ENCODE measurements at regions not wholly inside any gene's neighbourhood (a gene's known extent, or its start where the extent isn't known, plus 50 kb on each side); places are given as distances from the start of the nearest gene placed in this dataset.

DNA sequence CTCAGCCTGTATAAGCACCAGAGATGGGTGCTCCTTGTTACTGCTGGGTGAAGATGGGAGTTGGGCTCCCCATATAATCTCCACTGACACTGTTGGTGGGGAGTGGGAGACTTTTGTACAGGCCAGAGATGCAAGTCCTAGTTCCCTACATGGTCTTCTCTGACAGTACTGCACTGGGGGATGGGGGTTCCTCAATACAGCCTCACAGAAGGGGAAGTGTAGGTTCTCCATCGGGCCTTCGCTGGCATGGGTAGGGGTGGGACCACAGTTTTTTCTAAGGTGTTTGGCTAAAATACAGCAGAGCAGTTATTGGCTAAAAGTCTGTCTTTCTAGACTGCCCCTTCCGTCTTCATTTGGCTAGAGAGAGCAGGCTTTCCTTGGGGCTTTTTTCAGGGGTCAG is 167.2 kb upstream of the SERP2 start:
- no peak overlapping the region for H3K4me3 ChIP-seq (ENCODE audit: low read depth, low read length)
- TF ChIP-seq, protein P1, sequence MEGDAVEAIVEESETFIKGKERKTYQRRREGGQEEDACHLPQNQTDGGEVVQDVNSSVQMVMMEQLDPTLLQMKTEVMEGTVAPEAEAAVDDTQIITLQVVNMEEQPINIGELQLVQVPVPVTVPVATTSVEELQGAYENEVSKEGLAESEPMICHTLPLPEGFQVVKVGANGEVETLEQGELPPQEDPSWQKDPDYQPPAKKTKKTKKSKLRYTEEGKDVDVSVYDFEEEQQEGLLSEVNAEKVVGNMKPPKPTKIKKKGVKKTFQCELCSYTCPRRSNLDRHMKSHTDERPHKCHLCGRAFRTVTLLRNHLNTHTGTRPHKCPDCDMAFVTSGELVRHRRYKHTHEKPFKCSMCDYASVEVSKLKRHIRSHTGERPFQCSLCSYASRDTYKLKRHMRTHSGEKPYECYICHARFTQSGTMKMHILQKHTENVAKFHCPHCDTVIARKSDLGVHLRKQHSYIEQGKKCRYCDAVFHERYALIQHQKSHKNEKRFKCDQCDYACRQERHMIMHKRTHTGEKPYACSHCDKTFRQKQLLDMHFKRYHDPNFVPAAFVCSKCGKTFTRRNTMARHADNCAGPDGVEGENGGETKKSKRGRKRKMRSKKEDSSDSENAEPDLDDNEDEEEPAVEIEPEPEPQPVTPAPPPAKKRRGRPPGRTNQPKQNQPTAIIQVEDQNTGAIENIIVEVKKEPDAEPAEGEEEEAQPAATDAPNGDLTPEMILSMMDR (IDR thresholded peaks at IDR 0.05; ENCODE audit: insufficient read depth, low read length, missing control alignments), result no peak
- CTCF ChIA-PET, result interaction anchor here (1.2 to 1.5 kb wide), 2 partner anchors 14 to 15 kb away, joined by 3 to 5 read pairs; no protein-coding TSS in a partner anchor
- POLR2A ChIA-PET, result no interaction called here
- DNase-seq (ENCODE audit: low read depth, low spot score), result no peak

DNA sequence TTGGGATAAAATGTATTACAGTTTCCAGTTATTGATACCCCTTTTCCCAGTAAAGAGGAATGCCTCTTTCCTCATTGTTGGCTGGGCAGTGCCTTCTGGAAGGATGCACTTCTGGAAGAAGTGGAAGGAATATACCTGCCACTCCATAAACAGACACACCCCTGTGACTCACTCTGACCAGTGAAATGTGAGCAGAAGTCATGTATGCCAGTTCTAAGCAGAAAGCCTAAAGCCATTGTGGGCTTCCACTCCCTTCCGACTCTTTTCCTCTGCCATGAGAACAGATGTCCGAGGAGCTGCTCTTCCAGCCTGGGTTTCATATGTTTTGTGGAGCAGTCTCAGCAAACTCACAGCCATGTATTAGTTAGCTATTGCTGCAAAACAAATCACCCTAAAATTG is 166.1 kb upstream of the SERP2 start:
- CTCF ChIA-PET, result interaction anchor here (1.3 to 1.5 kb wide), 2 partner anchors 16 to 21 kb away, joined by 3 to 5 read pairs; no protein-coding TSS in a partner anchor
- DNase-seq (ENCODE audit: low read depth, low spot score), result no peak
- POLR2A ChIA-PET, result no interaction called here
- TF ChIP-seq, protein P1 (IDR thresholded peaks at IDR 0.05; ENCODE audit: insufficient read depth, low read length, missing control alignments), result no peak
- H3K4me3 ChIP-seq (ENCODE audit: low read depth, low read length), result no peak overlapping the region

DNA sequence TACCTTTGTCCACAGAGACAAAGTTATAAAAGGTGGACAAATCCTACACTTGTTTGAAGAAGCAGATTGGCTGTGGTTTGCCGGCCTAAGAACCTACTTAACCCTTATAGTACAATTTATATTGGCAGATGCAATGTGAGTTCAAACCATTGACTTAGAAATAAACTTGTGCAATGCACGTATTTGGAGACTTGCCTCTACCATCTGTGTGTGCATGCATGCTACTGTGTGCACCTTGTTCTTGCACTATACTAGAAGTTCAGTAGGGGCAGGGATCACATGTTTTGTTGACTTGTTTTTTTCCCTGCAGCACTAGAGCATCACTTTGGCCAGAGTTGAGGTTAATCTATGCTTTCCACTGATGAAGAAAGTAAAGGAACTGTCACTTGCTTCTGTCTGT is 163.1 kb upstream of the SERP2 start:
- no peak overlapping the region for H3K4me3 ChIP-seq (ENCODE audit: low read depth, low read length)
- TF ChIP-seq, protein P1 (IDR thresholded peaks at IDR 0.05; ENCODE audit: insufficient read depth, low read length, missing control alignments), result no peak
- POLR2A ChIA-PET, result no interaction called here
- CTCF ChIA-PET, result no interaction called here
- no peak for DNase-seq (ENCODE audit: low read depth, low spot score)

DNA sequence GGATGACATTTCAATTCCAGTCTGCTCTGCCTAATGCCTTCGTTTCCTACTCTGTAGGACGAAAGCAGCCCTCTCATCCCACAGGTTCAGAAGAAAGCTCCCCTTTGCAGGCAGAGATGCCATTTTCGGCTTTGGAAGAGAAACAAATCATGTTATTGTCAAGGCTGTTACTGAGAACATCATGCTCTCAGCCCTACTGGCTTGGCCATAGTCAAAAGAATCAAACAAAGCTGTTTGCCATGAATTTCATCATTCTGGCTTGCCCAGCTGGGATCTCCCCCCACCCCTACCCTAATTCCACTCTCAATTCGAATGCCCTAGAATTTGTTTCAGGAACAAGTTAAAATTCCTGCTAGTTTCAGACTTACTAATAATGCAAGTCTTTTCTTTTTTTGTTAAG is 162.3 kb upstream of the SERP2 start:
- H3K4me3 ChIP-seq (ENCODE audit: low read depth, low read length), result no peak overlapping the region
- TF ChIP-seq, protein P1 (IDR thresholded peaks at IDR 0.05; ENCODE audit: insufficient read depth, low read length, missing control alignments), result no peak
- DNase-seq (ENCODE audit: low read depth, low spot score), result no peak
- ChIA-PET CTCF (no interaction called here), POLR2A (no interaction called here)

DNA sequence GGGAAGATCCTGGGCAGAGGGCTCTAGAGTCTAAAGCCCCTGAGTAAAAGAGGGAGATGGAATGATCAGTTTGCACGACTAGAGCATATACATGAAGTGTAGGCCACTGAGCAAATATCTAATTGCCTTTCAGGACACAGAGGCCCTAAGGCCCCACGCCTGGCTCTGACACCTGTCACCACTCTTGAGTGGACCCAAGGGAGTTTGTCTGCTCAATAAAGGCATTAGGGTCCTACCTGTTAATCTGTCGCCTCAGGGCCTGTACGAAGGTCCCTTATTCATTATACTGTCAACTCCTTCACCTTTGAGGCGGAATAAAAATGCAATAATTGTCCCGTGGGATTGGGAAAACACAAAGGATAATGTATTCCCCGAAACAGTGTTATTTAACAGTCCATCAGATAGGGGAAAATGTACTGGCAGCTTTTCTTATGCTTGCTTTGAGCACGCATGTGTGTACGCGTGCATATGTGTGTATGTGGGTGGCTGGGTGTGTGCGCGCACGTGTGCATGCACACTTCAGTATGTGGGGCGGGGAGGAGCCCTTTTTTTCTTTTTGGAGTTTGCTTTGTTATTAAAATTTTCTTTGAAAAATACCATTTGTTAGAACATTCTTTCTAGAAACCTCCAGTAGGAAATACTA is 161.8 kb upstream of the SERP2 start:
- TF ChIP-seq, protein P1 (IDR thresholded peaks at IDR 0.05; ENCODE audit: insufficient read depth, low read length, missing control alignments), result no peak
- no peak for DNase-seq (ENCODE audit: low read depth, low spot score)
- POLR2A ChIA-PET, result no interaction called here
- no peak overlapping the region for H3K4me3 ChIP-seq (ENCODE audit: low read depth, low read length)
- CTCF ChIA-PET, result no interaction called here

DNA sequence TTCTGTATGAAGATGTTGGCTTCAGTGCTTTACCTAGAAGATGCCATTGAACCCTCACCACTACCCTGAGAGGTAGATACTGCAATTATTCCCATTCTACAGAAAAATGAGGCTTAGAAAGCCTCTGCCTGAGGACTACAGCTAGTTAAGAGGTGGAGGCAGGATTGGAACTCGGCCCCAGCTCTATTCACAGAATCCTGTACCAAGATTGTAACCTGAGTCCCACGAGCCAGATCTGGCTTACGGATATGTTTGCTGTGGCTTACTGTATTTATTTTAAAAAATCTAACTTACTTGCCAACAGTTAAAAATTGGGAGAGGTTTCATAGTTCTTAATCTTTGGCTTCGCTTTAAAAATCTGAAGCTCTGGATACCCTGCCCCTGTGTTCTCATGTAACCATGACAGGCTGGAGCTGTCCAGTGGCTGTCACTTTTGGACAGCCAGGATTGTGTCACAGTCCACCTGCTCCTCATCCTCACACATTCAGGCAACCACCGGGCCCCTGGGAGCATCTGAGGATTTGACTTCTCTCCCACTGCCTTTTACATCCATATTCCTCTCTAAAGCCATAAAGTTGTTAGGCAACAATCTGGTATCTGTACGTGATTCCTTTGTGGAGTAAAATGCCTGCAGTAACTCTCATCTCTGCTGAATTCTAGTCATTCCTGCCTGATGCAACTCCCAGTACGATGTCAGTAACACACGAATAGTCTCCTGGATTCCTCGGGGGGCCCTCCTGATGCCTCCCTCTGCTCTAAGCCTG is 160.8 kb upstream of the SERP2 start:
- POLR2A ChIA-PET, result interaction anchor here (0.6 kb wide), 1 partner anchor 135 kb away, joined by 4 read pairs; no protein-coding TSS in a partner anchor
- H3K4me3 ChIP-seq (ENCODE audit: low read depth, low read length), result no peak overlapping the region
- CTCF ChIA-PET, result no interaction called here
- TF ChIP-seq, protein P1 (IDR thresholded peaks at IDR 0.05; ENCODE audit: insufficient read depth, low read length, missing control alignments), result no peak
- peak; percentile 40 for DNase-seq (ENCODE audit: low read depth, low spot score)

Measured in AG04449 (cell line).